UCSD-AML1 (cell line): ENCODE measurements at regions not wholly inside any gene's neighbourhood (a gene's known extent, or its start where the extent isn't known, plus 50 kb on each side); places are given as distances from the start of the nearest gene placed in this dataset.
"Not testable (repeated sequence)": the region's sequence is repeated elsewhere in the genome, so short reads cannot be mapped to it uniquely, and the experiment has no call there.

Experiments
- DNase-seq: peaks from one replicate; lab custom pipeline; 2025; ENCODE audit not compliant: unreplicated experiment; lab: John Stamatoyannopoulos, UW

DNA sequence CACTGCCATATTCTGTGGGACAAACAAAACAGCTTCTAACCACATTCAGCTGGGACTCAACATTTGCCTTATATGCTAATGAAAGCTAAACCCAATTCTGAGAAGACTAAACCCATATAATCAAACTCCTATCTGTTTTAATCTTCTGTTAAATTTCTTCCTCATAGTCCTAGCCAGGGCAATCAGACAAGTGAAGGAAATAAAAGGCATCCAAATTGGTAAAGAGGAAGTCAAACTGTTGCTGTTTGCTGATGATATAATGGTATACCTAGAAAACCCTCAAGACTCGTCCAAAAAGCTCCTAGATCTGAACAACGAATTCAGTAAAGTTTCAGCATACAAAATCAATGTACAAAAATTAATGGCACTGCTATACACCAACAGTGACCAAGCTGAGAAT, 157.1 kb downstream of the PHLDA1 start:
- no peak for DNase-seq

DNA sequence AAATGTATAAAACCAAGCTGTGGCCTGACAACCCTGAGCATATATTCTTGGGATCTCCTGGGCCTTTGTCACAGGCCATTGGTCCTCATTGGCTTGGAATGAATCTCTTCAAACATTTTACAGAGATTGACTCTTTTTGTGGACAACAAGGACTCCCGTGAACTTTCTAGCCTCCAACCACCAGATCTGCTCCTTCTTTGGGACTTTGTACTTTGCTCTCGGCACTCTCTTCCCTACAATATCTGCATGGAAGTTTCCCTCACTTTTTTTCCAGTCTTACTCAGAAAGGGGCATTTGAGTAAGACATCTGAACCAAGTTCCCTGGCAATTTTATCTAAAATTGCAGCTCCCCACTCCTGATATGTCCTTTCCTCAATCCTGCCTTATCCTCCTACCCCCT, 158.8 kb downstream of the PHLDA1 start:
- no peak for DNase-seq

DNA sequence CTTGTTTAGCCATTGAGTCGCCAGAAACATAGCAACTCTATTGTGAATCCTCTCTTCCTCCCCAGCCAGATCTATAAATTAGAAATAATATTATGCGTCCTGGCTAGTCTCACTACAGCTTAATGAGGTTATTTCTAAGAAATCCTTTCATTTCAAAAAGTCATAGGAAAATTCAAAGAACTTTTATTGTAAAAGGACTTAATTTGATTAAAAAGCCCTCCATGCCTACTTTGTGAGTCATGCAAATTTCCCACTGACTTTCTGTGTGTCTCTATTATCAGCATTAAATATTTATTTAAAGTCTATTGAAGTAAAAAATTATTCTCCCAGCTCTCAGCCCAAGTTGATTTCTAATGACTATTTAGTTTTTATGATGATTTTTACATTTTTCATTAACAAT, 160.7 kb downstream of the PHLDA1 start:
- no peak for DNase-seq

DNA sequence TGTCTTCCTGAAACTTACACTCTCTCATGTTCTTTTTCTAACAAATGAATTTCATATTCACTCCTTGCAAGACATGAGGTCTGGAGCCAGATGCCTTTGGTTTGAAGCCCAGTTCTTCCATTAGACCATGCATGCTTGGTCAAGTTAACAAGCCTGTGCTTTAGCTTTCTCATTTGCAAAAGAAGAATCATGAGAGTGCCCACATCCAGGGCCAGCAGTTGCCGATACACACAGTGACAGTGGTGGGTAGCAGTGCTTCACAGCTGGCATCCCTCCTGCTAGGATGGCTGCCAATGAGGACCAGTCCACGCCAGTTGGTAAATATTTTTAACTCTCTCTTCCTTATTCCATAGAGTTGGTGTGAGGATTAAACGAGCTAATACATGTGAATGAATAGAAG, 163.1 kb downstream of the PHLDA1 start:
- DNase-seq = no peak

- DNase-seq = no peak
Measured at GRCh38 chr12:75865315-75865714, 166.3 kb downstream of the PHLDA1 start.

DNA sequence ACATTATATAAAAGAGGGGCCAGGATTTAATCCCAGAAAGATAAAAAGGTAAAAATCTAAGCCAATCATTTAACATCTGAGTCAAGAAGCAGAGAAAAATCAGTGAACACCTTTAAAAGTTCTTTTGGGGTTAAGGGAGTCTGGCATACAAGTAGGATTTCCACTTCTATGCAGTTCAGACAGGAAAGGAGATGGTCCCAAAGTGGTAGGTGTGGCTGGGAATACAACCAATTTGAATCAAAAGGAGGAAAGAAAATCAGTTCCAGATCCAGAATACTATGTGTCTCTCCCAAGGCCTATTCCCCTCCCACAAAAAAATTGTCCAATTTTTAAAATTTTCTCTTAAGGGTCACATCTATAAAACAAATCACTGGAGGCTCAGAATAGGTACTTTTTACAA, 167.4 kb downstream of the PHLDA1 start:
- DNase-seq = no peak

- no peak for DNase-seq
Measured at GRCh38 chr12:75863533-75863932, 168.0 kb downstream of the PHLDA1 start.

- no peak for DNase-seq
Measured at GRCh38 chr12:75862692-75863471, 168.7 kb downstream of the PHLDA1 start.

DNA sequence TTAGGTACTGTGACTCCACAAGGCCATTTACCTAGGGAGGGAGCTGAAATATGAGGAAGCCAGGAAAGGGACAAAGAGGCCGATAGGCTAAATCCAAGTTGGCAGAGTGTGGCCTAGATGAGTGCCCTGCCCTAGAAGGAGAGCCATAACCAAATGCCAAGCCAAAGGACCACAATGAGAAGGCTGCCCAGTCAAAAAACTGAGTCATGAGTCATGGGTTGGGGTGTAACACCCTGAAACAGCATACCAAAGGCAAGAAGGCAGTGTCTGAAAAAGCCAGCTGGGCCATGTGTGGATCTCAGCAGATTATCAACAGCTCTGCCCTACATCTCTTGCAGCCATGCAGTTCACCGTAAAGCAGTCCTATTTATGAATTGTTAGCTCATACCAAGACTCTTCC, 171.7 kb downstream of the PHLDA1 start:
- no peak for DNase-seq

DNA sequence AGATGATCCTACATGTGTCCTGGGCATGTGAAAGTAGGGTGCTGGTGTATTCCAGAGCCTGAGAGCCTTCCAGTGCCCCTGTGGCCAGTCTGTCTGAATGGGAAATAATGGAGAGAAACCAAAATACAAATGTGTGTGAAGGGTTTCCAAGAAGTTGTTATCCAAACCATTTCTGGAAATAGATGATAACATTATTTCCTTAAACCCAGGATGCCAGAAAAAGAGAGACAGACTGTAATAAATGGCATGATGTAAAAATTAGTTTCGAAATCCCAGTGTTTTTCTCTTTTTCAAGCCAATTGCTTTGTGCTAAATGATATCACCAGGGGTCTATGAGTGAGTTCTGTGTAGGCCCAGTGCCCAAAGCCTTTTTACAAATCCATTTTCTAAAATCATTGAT, 175.3 kb downstream of the PHLDA1 start:
- DNase-seq = no peak

DNA sequence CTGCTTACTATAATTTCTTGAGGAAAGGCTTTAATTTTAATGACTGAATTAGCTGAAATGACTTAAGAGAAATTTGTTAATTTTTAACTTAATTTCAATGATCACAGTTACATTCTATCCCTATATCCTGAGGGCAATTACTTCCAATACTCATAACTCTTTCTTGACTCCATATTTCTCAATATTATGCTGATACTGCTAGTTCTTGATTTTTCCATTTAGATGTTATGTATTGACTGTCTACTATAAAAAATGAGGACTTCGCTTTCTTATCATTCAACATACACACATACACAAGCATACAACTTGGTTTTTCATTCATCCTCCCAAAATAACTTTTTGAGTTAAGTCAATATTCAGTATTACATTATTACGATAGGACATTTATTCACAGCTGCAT, 176.2 kb downstream of the PHLDA1 start:
- DNase-seq = no peak

DNA sequence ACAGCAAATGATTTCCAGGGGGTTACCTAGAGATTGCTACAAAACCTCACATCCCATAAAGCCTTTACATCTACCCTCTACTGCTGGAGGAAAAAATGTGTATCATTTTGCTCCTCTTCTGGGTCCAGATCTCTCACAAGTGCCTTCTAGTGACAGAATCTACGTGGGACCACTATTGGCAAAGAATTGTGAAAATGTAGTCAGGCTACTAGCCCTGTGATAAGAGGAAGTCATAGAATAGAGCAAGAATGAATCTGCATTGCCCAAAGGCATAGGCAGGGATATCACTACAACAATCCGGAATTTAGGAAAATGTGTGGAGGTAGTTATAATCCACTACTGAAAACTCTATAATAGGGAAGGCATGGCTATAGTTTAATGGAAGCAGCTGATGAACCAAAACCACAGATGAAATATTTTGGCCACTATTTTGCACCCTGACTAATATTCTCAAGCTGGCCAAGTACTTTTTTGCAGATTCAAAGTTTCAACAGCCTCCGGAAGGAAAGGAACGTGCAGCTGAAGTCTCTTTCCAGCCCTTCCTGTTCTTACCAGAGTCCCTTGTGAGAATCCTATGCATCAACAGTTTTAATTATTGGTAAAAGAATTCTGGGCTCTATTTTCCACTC, 176.8 kb downstream of the PHLDA1 start:
- DNase-seq = no peak

DNA sequence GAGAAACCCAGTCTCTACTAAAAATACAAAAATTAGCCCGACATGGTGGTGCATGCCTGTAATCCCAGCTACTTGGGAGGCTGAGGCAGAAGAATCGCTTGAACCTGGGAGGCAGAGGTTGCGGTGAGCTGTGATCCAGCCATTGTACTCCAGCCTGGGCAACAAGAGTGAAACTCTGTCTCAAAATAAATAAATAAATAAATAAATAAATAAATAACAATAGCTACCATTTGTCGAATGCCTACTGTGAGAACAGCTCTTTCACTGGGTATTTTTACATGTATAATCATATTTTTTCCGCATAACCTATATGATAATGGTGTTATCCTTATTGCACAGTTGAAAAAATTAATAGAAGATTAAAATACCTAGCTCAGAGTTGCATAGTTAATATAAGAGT, 177.4 kb downstream of the PHLDA1 start:
- not testable (repeated sequence) for DNase-seq

DNA sequence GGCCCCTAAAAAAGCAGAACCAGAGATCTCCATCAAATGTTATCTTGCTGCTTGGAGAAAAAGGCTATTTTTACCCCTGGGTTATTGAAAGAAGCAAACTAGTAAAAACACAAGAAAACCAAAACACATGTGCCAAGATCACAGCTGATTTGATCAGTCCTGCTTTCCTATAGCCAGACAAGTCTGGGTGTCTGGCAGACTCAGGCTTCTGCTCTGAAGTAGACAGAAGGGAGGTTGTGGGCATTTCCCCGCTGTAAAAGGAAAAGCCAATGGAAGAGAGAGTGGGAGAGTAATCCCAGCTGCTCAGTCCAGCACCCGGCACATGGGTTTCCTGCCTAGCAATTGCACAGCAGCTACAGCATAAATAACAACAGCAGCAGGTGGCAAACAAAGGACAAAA, 177.9 kb downstream of the PHLDA1 start:
- DNase-seq = no peak

DNA sequence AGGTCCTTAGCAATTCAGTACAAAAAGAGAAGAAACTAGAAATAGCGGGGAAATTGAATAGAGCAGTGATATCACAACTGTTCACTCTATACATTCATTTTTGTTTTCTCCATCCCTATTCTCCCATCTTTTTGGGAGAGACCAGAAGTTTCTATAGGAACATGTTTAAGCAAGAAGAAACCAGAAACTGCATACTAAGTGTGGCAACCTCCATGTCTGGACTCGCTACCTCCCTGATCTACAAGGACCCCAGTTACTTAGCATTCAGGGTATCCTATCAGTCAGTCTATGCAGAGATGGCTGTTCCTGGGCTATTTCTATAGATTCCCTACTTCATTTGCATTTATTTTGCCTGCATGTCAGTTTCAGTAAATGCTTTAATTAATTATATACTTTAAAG, 178.6 kb downstream of the PHLDA1 start:
- DNase-seq = no peak

GRCh38 chr12:75852143-75852542, 179.4 kb downstream of the PHLDA1 start:
- DNase-seq = no peak

GRCh38 chr12:75850721-75851462, 180.7 kb downstream of the PHLDA1 start:
- no peak for DNase-seq

DNA sequence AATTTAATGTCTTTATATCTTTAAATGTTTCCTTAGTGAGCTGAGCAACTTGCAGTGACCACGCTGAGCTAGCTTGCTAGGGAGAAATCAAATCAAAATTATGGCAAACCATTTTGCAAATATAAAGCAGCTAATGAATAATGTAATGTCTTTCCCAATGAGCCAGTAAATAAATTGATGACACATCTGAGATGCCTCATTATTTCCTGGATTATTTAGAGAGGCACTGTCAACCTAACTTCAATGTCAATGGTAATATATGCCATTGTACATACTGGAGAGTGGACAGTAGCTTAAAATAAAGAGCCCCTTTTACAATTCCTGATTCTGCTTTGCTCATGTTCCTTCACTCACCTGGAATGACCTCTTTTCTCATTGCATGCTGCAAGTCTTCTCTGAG, 182.6 kb downstream of the PHLDA1 start:
- DNase-seq = no peak

DNA sequence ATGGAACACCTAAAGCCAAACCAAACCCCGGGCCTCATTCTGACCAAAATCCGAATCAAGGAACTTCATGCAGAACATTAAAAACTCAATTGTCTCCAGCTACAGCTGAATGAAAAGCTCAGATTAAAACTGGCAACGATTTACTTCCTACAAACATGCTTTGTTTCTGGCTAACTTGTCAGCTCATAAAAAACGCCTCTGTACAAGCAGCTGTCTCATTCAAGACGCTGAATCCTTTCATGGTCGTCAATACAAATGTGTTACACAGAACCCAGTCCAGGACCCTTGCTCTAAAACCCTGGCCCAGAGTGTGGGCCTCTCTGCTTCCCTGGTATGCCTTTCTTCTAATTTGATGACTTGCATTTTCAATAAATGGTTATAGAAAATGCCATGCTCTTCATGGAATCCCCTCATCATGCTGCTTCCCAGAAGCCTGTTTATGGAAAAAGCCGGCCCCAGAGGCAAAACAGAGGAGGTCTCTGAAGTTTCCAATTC, 183.1 kb downstream of the PHLDA1 start:
- no peak for DNase-seq

DNA sequence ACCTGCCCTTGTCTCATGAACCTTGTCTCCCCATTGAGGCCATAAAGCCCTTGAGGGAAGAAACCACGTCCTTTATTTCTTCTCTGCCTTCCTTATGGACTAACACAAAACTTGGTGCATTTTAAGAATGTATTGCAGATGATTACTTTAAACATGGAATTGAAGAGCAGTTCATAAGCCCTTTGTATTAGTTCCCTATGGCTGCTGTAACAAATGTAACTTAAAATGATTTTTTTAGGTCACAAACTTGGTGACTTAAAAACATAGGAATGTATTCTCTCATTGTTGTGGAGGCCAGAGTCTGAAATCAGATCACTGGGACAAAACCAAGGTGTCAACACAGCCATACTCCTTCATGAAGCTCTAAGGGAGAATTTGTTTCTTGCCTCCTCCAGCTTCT, 185.5 kb downstream of the PHLDA1 start:
- DNase-seq = no peak

DNA sequence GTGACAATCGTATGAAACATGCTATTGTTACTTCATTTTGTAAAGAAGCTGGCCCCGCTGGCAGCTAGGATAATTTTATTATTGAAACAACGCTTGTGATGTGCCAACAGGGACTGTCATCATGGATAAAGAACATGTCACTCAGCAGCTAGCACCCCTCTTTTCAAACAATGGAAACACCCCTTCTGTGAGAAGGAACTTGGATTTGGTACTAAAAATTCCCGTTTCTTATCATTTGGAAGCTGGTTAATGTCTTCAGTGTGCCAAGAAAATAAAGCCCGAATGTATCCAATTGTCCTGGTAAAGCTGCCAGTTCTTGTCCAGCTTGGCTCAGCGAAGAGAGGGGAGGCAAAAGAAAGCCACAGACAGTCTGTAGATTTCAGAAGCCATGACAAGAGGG, 186.6 kb downstream of the PHLDA1 start:
- DNase-seq = no peak
